GM18502 (cell line): ENCODE measurements at regions not wholly inside any gene's neighbourhood (a gene's known extent, or its start where the extent isn't known, plus 50 kb on each side); places are given as distances from the start of the nearest gene placed in this dataset.
"Not testable (repeated sequence)": the region's sequence is repeated elsewhere in the genome, so short reads cannot be mapped to it uniquely, and the experiment has no call there.

Experiments
- ATAC-seq: cut with Tn5 transposase; IDR thresholded peaks from one replicate; pipeline ENCODE4 v1.9.1; 2021; ENCODE audit warnings: mild to moderate bottlenecking; ENCODE audit not compliant: unreplicated experiment, poor library complexity

DNA sequence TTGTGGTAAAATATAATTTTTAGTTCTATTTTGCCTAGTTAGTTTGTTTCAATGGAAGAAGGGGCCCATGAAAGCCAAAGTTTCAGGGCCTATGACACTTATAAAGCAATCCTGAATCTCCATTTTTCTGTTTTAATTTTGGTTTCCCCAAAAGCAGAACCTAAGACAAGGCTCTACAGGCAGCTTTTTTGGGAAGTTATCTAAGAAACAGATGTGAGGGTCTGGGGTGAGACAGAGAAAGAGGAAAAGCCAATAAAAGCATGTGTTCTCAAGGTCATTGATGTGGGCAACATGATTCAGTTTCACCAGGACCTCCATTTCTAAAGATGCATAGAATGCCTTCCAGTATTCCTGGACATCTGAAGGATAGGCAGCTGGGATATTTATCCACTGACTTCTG lies 598.5 kb downstream of the PDCD6IP start:
- ATAC-seq = no peak

DNA sequence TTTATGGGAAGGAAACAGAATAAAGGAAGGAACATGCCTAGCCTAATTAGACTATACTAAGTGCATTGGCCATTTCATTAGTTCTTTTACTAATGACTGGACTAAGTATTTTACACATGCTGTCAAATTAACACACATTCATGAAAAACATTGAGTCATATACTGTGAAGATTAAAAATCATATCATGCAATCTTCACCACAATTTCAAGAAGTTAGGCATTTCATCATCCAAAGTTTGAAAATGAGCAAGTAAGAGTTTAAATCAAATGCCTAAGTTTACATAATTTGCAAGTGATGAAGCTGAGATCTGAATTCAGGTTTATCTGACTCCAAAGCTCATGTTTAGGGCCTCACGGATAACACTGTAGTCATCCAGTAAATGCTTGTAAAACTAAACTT lies 601.0 kb downstream of the PDCD6IP start:
- no peak for ATAC-seq

DNA sequence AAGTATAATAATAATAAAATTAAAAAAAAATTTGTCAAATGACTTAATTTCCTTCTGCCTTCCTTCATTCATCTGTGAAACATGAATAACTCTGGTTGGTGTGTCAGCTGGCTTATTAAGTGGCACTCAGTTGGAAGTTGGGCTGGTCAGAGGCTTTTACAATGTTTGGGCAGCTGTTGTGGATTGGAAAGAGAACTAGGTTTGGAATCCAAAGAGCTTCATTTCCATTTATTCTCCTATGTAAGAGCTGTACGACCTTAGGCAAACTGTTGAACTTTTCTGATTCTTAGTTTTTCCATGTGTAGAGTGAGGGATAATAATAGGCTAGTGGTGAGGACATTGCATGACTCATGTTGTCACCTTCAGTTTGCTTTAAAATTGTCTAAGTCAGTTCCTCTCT lies 606.7 kb downstream of the PDCD6IP start:
- no peak for ATAC-seq

DNA sequence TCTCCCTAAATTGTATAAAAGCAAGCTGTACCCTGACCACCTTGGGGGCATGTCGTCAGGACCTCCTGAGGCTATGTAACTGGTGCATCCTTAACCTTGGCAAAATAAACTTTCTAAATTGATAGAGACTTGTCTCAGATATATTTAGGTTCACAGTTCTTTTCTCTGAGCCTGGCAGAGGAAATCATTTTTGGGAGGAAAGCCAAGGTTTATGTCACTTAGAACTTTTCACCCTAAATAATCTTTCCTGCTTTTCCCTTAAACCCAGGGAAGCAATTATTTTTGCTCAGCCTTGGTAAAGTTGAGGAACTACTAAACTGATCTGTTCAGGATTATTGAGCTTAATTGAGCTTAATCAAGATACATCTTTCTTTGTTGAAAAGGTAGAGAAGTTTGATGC lies 608.9 kb downstream of the PDCD6IP start:
- no peak for ATAC-seq

DNA sequence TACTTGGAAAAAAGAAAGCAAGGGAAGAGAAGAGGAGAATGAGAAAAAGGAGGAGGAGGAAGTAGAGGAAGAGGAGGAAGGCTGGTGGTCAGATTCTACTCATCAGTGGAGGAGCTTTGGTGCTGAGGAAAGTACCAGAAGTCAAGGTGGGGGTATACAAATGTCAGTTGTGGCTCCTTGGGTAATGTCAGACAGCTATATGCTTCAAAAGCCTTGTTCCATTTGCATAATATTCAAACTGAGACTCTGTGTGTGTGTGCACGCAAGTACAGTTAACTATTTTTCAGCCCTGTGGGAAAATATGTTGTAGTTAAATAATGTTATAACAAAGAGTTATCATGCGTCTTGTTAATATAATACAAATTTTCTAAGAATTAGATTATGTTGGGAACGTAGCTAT lies 609.7 kb downstream of the PDCD6IP start:
- ATAC-seq = no peak

DNA sequence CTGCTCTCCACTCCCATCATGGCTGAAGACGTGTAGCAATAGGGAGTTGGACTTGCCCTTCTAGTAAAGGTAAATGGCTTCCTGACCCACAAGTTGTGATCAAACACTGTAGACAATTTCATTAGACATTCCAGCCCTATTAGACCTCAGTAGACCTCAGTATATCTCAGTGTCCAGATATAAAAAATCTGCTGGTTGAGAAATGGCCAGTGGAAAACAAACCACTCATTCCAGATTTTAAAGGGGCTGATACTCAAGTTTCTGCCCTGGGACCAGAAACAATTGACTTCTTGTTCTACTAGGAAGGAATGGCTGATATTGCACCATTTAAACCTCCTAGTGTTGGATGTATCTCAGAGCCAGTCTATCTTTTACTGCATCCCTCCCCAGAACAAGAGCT lies 613.2 kb downstream of the PDCD6IP start:
- no peak for ATAC-seq

DNA sequence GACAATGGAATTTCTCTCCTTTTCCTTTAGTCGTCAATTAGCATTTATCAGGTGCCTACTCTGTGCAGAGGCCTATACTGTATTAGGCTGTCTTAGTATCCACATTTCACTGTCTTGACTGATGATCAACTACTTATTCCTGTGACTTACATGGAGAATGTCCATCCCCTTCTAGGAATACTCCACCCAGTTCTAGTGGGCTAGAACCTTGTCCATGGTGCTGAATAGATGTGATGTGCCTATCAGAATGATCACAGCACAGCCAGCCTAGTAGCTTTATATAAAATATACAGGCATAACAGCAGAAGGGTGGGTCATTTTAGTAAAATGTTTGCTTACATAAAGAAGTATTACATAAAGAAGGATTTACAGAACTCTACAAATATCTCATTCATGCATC lies 621.4 kb downstream of the PDCD6IP start:
- ATAC-seq = no peak

DNA sequence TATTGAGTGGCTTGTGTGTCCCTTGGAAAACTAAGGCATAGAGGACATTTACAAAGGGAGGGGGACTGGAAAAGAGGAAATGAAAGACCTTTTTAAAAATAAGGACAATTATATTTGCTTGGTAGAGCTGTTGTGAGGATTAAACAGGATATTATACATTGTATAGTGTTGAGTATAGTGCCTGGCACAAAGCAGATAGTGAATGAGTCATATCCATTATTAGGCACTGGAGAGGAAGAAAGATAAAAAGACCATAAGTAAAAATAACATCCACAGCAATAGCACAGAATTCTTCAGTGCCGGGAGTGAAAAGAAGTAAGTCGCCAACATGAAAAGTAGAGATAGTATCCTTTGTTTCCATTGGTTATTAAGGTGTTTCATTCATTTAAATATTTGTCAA lies 623.3 kb downstream of the PDCD6IP start:
- ATAC-seq = no peak

DNA sequence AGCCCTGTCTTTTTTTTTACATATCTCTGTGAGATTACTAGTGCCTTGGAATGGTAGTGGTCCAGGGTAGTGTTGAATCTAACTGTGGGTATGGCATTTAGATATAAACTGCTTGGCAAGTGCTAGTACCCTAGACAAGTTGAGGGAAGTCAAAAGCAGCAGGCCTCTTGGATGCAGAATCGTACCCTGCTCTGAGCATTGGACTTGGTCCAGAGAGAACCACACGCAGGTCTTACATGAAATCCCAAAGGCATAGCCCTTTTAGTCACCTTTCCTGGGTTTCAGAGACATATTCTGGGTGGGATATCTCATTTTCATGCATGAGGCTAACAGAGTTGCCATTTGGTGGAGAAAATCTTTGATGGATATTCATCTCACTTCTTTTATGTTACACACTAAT lies 641.4 kb downstream of the PDCD6IP start:
- no peak for ATAC-seq

DNA sequence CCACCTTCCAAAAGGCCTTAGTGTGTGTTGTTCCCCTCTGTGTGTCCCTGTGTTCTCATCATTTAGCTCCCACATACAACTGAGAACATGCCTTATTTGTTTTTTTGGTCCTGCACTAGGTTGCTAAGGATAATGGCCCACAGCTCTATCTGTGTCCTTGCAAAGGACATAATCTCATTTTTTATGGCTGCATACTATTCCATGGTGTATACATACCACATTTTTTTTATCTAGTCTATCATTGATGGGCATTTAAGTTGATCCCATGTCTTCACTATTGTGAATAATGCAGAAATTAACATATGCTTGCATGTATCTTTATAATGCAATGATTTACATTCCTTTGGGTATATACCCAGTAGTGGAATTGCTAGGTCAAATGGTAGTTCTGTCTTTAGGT lies 645.7 kb downstream of the PDCD6IP start:
- ATAC-seq = no peak

DNA sequence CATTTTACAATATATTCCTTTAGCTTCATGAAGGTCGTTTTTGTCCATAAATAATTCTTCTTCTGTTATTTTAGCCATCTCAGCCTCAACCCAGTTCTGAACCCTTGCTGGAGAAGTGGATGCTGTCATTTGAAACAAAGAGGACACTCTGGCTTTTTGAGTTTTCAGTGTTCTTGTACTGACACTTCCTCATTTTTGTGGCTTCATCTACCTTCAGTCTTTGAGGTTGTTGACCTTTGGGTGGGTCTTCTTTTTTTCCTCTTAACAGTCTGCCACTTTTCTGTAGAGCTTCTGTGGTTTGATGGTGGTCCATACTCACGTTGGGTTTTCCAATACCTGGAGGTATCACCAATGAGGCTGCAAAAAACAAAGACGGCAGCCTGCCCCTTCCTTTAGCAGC lies 650.9 kb downstream of the PDCD6IP start:
- ATAC-seq = no peak

DNA sequence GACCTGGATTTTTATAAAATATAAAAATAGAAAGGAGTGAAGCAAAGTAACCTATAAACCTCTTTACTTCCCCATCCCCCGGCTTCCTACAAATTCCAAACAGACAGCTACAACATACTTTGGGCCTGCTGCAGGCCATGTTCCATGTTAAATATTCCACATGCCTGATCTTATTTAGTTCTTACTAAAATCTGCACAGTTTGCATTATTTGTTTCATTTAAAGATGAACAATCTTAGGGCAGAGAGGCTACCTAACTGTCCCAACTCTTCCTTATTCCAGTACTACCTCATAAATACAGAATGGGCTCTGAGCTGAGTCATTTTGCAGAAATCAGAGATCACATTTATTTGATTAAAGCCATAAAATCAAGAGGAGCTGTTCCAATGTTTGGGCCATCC lies 665.0 kb downstream of the PDCD6IP start:
- ATAC-seq = no peak

DNA sequence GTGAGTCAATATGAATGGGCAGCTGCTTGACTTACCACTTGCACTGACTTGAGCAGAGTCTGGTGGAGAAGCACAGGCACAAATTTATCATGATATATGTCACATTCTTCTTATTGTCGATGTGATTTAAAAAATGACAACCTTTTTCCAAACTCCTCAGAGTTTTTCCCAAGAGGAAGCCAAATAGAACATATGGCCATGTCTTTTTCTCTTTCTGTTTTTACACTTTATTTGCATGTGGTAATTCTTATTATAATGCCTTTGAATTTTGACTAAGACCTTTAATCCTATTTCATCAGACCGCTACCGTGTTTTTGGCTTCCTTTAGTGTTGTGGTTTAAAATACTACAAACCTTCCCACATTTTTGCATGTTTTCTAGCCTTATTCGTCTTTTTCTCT lies 666.2 kb downstream of the PDCD6IP start:
- ATAC-seq = no peak

DNA sequence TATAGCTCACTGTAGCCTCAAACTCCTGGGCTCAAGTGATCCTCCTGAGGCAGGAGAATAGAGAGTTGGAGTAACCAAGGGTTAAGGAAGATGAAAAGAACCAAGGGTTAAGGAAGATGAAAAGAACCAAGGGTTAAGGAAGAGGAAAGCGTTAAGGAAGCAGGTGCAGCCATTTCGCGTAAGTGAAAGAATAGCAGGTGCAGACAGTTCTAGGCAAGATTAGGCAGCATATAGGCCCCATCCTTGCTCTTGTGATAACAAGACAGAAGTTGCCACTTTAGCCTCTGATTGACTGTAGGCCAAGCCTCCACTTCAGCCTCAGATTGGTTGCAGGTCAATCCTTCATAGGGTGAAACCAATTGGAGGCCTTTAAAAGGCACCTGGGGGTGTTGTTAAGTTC lies 677.4 kb downstream of the PDCD6IP start:
- no peak for ATAC-seq

DNA sequence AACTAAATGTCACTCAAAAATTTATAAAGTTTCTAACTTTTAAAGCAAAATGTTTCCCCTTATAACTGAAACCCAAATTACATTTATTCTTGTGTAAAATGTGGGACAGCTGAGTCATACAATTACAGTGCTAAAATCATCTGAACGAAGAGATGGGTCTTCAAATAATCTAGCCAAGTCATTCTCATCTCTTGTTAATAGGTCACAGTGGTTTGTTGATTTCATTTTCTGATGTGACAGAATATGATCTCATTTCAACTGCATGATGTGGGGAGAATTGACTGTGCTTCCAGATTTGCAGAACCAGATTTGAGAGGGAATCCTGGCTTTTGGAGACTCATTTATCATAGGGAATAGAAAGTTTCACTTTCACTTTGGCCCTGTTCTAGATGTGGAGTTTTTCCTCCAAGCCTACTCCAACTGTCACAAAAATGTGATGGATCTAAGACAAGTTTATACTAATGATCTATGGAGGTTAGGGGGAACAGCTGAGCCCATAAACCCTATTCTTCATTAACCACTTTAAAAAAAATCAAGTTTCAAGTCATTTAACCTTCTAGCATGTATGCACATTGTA lies 685.0 kb downstream of the PDCD6IP start:
- ATAC-seq = no peak

DNA sequence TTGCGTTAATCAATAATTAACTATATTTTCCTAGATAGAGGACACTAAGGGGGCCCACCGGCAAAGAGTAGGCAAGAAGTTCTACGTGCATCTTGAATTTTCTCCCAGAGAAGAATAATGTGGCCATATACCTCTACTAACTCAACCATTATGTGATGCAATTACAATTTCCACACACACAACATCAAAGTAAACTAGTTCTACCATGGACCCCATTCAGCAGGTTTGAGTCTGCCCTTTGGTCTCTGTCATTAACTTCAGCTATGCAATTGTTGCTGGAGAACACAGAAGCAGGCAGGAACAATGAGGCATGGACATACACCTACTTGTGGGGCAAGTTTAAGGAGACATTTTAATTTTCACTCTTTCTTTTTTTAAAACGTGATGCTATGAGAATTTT lies 705.9 kb downstream of the PDCD6IP start:
- no peak for ATAC-seq

DNA sequence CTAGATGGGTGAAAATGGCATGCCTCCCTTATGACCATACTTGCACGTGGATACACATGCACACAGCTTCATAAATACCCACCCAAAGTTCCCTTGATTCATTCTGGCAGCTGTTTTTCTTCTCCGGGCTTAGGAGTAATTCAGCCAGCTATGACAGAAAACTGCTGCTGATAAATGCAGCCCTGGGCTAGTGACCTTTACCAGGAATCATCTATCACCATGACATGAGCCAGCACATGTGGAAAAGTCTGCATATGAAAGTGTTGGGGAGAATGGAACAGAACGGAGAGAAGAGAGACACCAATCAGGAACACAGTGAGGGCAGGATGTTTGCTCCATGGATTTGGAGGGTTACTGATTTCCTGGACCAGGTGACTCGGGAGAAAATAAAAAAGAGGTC lies 706.3 kb downstream of the PDCD6IP start:
- ATAC-seq = no peak

DNA sequence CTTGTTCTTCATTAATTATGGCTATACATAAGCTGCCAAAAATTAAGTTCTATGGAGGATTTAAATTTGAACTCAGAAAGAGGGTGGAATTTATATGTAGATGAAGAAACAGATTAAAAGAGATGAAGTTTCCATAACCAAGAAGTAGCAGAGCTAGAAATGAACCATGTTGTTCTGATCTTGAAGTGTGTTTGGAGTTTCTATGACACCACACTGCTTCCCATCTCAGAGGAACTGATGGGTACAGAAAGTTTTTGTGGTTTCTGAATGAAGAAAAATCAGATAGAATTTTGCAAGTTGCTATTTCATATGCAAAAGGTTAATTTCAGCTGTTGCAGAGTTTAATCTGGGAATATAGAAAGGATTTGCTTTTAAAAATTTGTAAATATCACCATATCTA lies 710.3 kb downstream of the PDCD6IP start:
- ATAC-seq = no peak

DNA sequence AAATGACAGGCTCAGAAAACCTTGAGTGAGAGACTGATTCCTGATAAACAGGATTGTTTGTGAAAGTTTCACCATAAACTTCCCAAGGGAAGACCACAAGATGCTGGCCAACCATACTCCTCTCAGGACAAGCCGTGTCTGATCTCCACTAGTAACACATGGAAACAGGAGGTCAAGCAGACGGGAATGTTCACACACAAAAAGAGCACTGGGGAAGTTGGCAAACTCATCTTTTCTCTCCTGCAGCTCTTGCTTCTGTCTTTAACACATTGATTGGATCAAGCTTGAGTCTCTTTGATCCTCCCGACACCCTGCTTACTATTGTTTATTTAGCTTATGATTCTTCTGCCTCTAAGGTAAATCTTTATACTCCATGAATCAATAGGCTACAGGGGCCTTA lies 713.5 kb downstream of the PDCD6IP start:
- ATAC-seq = no peak

DNA sequence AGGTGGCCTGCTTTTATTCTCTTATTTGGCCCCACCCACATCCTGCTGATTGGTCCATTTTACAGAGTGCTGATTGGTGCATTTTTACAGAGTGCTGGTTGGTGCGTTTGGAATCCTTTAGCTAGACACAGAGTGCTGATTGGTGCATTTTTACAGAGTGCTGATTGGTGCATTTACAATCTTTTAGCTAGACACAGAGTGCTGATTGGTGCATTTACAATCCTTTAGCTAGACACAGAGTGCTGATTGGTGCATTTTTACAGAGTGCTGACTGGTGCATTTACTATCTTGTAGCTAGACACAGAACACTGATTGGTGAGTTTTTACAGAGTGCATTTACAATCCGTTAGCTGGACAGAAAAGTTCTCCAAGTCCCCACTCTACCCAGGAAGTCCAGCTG lies 720.6 kb downstream of the PDCD6IP start:
- ATAC-seq = not testable (repeated sequence)

DNA sequence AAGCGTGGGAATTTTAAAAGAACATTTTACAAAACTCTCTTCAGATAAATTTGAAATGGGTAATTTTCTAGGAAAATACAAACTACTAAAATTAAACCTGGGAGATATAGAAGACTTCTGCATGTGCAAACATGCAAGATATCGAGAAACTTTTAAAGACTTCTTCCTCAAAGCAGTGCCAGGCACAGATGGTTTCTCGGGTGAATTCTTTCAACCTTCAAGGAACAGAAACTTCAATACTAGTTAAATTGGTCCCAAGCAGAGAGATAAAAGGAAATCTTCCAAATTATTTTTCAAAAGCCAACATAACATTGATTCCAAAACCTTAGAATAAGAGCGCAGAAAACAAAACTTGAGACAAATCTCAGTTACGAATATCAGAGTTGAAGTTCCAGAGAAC lies 732.7 kb downstream of the PDCD6IP start:
- ATAC-seq = no peak

DNA sequence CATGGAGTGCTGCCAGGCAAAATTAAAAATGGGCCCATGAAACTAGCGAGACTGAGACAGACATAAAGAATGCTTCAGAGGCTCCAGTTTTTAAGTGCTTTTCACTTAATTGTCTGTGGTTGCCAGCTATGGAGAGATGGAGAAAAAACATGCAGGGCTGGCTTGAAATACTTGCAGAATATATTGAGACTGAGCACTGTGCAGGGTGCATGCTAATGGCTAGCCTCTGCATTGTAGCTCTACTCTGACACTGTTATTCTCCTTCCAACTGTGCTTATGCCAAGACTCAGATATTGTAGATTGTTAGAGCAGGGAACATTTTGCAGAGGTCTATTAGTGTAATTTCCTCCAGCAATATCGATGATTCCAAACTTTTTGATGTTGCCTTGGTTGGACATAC lies 735.0 kb downstream of the PDCD6IP start:
- no peak for ATAC-seq

DNA sequence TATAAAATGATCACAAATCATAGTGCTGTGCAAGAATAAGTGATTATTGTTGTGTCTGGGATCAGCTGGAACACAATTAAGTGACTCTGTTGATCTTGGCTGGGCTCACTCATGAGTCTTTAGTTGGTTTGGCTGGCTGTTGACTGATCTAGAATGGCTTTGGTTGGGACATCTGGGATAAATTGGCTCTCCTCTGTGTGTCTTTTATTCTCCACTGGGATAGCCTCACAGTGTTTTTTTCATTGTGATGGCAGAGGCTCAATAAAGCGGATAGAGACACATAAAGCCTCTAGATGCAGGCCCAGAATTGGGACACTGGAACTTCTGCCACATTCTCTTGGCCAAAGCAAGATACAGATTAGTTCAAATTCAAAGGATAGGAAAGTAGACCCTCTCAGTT lies 735.6 kb downstream of the PDCD6IP start:
- ATAC-seq = no peak
